Right cardiac atrium (tissue), 5 donors: ENCODE measurements at regions not wholly inside any gene's neighbourhood (a gene's known extent, or its start where the extent isn't known, plus 50 kb on each side); places are given as distances from the start of the nearest gene placed in this dataset.

Source experiments
- ATAC-seq, 2 donors: fragments of 200-7000 bp; cut with Tn5 transposase; one replicate each; pipeline versions ENCODE4 v1.8.0 to v1.9.1; 2020; ENCODE audit warnings: moderate library complexity in 2 of 2, mild to moderate bottlenecking in 1 of 2
- DNase-seq, 3 donors: peaks; one replicate each; pipeline ENCODE4 v3.0.0-alpha.2; 2020
- H3K27ac ChIP-seq: one replicate; pipeline ENCODE4 v1.5.1; 2013; ENCODE audit warnings: mild to moderate bottlenecking, low read length, control low read depth, moderate library complexity
- H3K27me3 ChIP-seq: one replicate; pipeline ENCODE4 v1.6.1; 2013; ENCODE audit not compliant: control insufficient read depth, insufficient read depth
- H3K4me1 ChIP-seq: one replicate; pipeline ENCODE4 v1.6.1; 2013; ENCODE audit warnings: low read length; ENCODE audit not compliant: control insufficient read depth, insufficient read depth
- H3K4me3 ChIP-seq: one replicate; pipeline ENCODE4 v1.5.1; 2013; ENCODE audit warnings: low read length, control low read depth
- H3K9me3 ChIP-seq: one replicate; pipeline ENCODE4 v1.6.1; 2013; ENCODE audit warnings: low read length; ENCODE audit not compliant: control insufficient read depth
- WGBS: extraction: QIAGEN DNeasy Blood & Tissue Kit; methylation state at CpG from one replicate; pipeline ENCODE4 v1.1.7; 2013; 5-methylcytosine and 5-hydroxymethylcytosine counted together
- intact Hi-C, 4 donors: fragments of 100-400 bp; cut with DNase I; formaldehyde crosslinking; loops; one replicate each; pipeline versions ENCODE4 v1.11.0 to v1.14.0; 2022 to 2023
- donor health status: healthy with polysubstance abuse.
- donor health status: DM: no; HTN: yes; CAD: no.
- donor health status: DM: no; HTN: no; CAD: no.
- donor health status: DM: no; HTN: yes; CAD: no; lungs with severe emphysema.
- donor health status: DM: yes; HTN: yes; CAD: no.

DNA sequence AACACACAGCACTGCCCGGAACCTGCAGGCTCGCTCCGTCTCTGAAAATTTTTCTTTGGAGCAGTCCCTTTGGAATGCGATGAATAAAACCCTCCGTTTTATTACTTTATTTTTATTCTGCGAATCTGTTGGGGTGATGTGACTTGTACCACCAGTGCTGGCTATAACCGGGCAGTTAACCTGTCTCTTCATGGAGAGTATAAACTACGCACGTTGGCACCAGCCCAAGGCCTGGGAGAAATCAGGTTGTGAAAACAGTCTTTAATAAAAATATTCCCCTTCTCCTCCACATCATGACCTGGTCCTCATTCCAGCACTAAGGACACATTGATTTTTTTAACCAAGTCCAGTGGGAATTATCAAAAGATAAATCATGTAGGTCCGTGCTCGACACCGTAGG lies 116.8 kb downstream of the WNT5A start:
- intact Hi-C loops, result no loop called here
- no peak overlapping the region for H3K27ac ChIP-seq
- no peaks in the 10 kb centered on the region for H3K9me3 ChIP-seq
- no peak overlapping the region for H3K4me3 ChIP-seq
- DNase-seq, result no peak
- ATAC-seq, result no peak
- no peaks in the 10 kb centered on the region for H3K4me1 ChIP-seq
- no peaks in the 10 kb centered on the region for H3K27me3 ChIP-seq
- 84% methylated on average over 12 of the region's 12 CpGs for WGBS

DNA sequence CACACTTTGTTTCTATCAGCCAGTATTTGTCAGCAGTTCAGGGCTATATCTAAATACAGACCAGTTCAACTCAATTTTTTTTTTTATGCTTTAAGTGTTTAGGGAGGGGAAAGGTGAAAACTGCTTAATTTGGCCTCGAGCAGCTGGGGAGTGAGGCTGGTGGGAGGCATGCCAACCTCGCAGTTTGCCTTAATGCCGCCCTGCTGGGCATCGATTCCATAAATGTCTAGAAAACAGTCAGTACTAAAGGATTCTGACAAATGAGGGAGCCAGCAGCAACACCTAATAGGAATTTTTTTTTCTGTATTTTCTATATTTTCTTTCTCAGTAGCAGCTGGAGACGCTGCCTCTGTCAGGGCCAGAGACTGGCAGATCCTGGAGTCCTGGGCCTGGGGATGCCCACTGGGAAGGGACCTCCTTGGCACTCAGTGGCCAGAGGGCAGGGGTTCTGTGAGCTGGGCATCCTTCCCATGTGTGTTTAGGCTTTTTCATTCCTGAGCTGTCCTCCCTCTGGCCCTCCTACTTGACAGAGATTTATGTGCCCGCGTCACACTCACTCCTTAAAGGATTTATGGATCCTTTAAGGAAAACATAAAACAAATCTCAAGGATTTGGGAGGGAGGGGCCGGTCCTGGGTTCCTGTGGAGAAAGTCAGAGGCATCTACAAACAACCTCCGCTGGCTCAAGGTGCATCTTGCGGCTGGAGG lies 117.8 kb downstream of the WNT5A start:
- no peaks in the 10 kb centered on the region for H3K4me1 ChIP-seq
- intact Hi-C loops, result no loop called here
- ATAC-seq (no peak), DNase-seq (no peak)
- no peaks in the 10 kb centered on the region for H3K27me3 ChIP-seq
- H3K9me3 ChIP-seq, result no peaks in the 10 kb centered on the region
- no peak overlapping the region for H3K27ac ChIP-seq
- WGBS, result 77% methylated on average over 10 of the region's 10 CpGs
- no peak overlapping the region for H3K4me3 ChIP-seq

DNA sequence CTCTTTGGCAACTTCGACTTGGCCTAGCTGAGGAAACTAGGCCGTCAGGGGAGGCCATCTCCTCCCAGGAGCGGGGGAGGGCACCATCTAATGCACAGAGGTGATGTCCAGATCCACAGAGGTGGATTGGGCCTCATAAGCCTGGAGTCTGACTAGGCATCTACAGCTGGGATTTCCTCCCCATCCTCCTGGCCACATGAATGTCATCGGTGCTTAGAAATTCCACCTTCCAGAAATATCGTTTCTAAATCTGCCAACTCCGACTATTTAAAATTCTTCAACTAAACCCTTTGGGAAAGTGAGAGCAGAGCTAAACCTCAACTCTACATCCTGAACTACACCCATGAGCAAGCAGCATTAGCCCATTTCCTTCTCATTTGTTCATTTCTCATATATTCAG lies 118.7 kb downstream of the WNT5A start:
- Histone ChIP-seq H3K27me3 (no peaks in the 10 kb centered on the region), H3K9me3 (no peaks in the 10 kb centered on the region), H3K4me3 (no peak overlapping the region), H3K4me1 (no peaks in the 10 kb centered on the region), H3K27ac (no peak overlapping the region)
- ATAC-seq (no peak), DNase-seq (no peak)
- WGBS, result 76% methylated on average over 6 of the region's 6 CpGs
- intact Hi-C loops, result no loop called here

DNA sequence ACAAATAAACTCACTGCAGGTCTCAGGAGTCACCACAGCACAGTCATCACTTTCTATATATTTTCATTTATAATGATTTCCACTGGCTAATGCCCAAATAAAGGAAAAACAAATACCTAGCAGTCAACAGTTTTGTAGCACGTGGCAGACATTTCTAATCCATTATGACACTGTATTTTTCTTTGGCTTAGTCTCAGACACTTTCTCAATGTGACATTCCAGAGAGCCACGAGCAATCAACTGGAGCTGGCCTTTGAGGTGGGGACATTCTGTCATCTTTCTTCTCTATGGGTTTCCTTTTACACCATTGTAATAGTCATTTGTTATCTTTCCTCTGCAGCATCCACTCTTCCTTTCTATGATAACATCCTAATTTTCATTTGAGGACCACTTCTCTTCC lies 119.7 kb downstream of the WNT5A start:
- peak in 1 of 2 donors; percentile 19 for ATAC-seq
- 25% methylated on average over 2 of the region's 2 CpGs for WGBS
- intact Hi-C loops, result no loop called here

DNA sequence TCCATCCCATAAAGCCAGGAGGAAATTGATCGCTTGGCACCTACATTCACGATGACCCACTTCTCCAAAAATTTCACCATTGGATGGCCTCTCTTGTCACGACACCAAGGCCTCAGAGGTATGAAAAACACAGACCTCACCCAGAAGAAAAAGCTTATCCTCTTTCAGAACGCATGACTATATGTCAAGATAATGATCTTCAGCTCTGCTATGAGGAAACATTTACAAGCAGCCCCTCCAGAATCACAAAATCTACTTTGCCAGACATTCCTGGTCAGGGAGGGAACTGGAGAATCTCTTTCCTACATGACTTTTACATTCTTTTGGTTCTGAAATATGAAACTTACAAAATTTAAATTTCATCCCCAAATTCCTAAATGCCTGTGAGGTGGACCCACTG lies 122.7 kb downstream of the WNT5A start:
- DNase-seq, result no peak
- H3K27ac ChIP-seq, result no peak overlapping the region
- H3K27me3 ChIP-seq, result no peaks in the 10 kb centered on the region
- WGBS, result 77% methylated on average over 4 of the region's 4 CpGs
- ATAC-seq, result no peak
- H3K9me3 ChIP-seq, result no peaks in the 10 kb centered on the region
- intact Hi-C loops, result no loop called here
- H3K4me3 ChIP-seq, result no peak overlapping the region
- no peaks in the 10 kb centered on the region for H3K4me1 ChIP-seq

More for the DNA sequence above, 119.7 kb downstream of the WNT5A start:
- H3K27me3 ChIP-seq, result no peaks in the 10 kb centered on the region
- DNase-seq, result no peak
- no peaks in the 10 kb centered on the region for H3K9me3 ChIP-seq
- H3K27ac ChIP-seq, result no peak overlapping the region
- H3K4me1 ChIP-seq, result no peaks in the 10 kb centered on the region
- no peak overlapping the region for H3K4me3 ChIP-seq

DNA sequence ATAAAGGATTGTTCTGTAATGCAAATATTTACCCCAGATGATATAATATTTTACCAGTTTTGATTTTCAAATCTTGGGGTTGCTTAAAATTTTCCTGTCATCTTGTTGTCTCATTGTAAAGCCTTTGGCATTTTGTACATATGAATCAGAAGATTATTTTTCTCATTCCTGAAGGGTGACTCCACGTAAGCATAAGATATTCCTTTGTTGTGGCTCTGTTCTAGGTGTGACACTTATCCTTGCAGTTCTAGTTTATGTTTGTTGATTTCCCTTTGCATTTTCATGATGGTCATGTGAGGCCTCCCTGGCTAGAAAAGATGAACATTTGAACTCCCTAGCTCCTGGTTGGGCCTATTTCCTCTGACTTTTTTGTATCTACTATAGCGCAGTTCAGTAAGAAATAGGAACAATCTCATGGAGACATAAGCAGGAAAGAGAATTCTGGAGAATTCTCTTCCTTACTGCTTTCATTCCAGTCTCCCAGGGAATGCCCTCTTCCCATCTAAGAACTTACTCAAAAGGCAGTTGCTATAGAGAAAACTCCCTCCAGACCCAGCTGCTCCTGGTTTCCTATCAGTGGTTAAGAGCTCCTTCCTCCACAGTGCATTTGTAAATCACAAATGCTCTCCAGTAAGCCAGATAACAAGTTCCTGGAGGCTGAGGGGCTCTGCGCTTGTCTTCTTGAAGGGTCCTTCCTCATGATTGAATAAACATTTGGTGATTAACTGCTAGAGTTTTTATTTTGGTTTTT lies 124.7 kb downstream of the WNT5A start:
- Histone ChIP-seq H3K4me3 (no peak overlapping the region), H3K9me3 (no peaks in the 10 kb centered on the region), H3K27ac (no peak overlapping the region), H3K27me3 (no peaks in the 10 kb centered on the region), H3K4me1 (no peaks in the 10 kb centered on the region)
- intact Hi-C loops, result no loop called here
- ATAC-seq (no peak), DNase-seq (no peak)
- WGBS, result 84% methylated on average over 3 of the region's 3 CpGs

DNA sequence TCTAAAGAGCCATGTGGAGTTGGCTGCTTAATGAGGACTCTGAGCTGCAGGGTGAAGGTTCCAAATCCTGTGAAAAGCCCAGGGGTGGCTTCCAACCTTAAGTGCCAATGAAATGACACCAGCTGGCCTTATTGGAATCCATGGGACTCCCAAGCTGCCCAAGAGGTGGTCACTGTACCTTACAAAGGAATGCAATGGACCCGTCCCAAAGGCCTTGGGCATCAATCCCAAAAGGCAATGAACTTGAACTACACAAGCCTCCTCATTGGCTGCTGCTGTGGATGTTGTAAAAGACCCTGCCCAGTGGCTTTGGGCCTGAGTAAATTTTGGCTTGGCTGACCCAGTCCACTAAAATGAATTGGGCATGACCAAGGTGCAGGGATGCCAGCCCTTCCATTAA lies 129.3 kb downstream of the WNT5A start:
- intact Hi-C loops, result no loop called here
- no peak for ATAC-seq
- 69% methylated on average over 1 of the region's 1 CpG for WGBS
- Histone ChIP-seq H3K27ac (no peak overlapping the region), H3K4me3 (no peak overlapping the region), H3K9me3 (no peaks in the 10 kb centered on the region), H3K27me3 (no peaks in the 10 kb centered on the region), H3K4me1 (no peaks in the 10 kb centered on the region)
- DNase-seq, result no peak

DNA sequence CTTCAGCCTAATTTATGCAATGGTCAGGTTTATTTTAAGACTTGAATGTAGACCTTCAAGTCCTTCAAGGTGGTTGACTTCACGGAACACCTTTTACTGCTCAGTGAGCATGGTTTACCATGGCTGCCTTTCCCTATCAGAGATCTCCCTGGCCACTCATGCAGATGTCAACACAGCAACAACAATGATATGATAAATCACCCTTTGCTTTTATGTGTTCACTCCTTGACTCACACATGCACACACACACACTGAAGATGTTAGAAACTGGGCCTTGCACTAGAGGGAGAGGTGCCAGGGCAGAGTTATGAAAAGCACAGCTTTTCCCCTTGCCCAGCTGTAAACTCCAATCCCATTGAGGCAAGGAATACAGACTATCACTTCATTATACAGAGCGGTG lies 134.4 kb downstream of the WNT5A start:
- intact Hi-C loops, result no loop called here
- no peak overlapping the region for H3K27ac ChIP-seq
- H3K27me3 ChIP-seq, result peaks cover under 1% of the 10 kb centered on the region
- H3K4me3 ChIP-seq, result no peak overlapping the region
- 90% methylated on average over 2 of the region's 2 CpGs for WGBS
- no peaks in the 10 kb centered on the region for H3K9me3 ChIP-seq
- DNase-seq (no peak), ATAC-seq (no peak)
- H3K4me1 ChIP-seq, result no peaks in the 10 kb centered on the region

DNA sequence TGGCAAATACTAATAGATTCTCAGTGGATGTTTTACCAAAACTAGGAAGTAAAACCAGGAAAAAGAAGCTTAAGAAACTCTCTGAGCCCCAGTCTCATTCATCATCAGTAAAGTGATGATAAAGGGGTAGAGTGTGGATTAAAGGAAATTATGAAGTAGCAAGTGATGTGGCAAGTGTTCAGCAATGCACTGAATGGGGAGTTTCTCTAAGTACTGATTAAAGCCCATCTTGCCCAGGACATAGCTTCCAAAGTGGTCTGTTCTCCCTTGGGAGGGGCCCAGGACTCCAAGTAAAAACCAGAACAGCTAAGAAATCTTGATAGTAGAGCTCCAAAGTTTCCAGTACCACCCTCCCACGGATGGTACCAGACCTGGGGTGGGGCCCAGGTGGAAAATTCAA lies 137.3 kb downstream of the WNT5A start:
- intact Hi-C loops, result no loop called here
- H3K27ac ChIP-seq, result no peak overlapping the region
- H3K4me1 ChIP-seq, result no peaks in the 10 kb centered on the region
- no peaks in the 10 kb centered on the region for H3K9me3 ChIP-seq
- H3K27me3 ChIP-seq, result peaks cover 3% of the 10 kb centered on the region
- DNase-seq, result no peak
- H3K4me3 ChIP-seq, result no peak overlapping the region
- WGBS, result 36% methylated on average over 1 of the region's 1 CpG
- no peak for ATAC-seq

DNA sequence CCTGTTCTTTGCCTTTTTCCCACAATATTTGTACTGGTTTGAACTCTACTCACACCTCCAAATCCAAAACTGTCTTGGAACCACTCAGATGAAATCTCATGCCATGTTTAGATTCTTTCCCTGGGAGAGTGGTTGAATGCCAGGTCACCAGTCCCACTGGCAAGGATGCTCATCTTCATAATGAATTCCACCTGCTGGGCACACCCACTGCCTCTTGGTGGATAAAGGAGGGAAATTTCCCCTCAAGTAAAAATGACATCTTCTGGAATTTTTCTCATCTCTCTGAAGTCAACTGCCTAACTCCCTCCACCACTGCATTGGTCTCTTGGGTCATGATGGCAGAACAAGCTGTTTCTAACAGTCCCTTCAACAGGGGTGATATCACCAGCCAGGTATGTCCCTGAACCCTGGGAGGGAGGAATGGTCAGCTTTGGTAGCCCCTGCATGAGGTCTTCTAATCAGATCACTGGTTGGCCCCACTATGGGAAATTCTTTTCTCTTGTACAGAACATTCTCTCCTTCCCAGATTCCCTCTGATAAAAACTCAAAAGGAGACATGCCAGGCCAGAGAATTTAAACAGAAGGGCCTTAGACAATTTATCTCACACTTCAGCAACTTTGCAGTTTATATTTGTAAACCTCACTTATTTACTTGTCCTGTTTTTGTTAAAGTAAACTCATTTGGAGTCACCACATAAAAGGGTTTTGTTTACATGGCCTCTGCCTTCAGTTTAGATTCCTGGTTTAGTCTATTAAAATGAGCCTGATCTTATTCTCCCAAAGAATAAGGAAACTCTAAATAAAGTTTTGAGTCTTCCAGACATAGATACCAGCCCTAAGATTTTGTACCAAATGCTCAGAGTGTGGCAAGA lies 143.4 kb downstream of the WNT5A start:
- ATAC-seq, result no peak
- DNase-seq, result no peak
- Histone ChIP-seq H3K27ac (no peak overlapping the region), H3K27me3 (peaks cover 3% of the 10 kb centered on the region), H3K4me3 (no peak overlapping the region), H3K4me1 (no peaks in the 10 kb centered on the region), H3K9me3 (no peaks in the 10 kb centered on the region)
- intact Hi-C loops, result no loop called here

DNA sequence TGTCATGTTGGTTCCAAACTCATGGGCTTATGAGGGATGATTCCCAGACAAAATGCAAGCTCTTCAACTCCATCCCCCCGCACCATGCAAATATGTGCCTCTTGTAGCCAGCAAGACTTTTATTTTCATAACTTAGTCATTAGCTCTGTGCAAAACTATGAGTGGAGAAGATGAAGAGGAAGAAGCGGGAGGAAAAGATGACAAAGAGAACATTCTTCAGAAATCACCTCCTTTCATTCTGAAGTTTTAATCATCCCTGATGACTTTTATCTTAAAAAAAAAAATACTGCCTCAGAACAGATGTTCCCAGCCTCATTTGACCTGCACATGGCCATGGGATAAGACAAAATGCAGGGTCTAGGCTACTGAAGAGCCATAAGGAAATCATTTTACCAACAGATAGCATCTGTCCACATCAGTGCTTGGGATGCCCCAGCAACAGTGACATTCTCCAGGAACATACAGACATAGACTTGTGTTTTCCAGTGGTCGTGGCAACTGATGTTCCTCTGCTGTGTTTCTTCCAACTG lies 145.5 kb downstream of the WNT5A start:
- Histone ChIP-seq H3K4me1 (no peaks in the 10 kb centered on the region), H3K27me3 (no peaks in the 10 kb centered on the region), H3K27ac (no peak overlapping the region), H3K4me3 (no peak overlapping the region), H3K9me3 (no peaks in the 10 kb centered on the region)
- 70% methylated on average over 3 of the region's 3 CpGs for WGBS
- ATAC-seq (no peak), DNase-seq (no peak)
- intact Hi-C loops, result no loop called here
